ENCODE measurements at regions not wholly inside any gene's neighbourhood (a gene's known extent, or its start where the extent isn't known, plus 50 kb on each side); places are given as distances from the start of the nearest gene placed in this dataset.

- Histone ChIP-seq H3K36me3 (no peaks in the 10 kb centered on the region), H3K4me3 (no peak overlapping the region), H3K27ac (no peak overlapping the region), H3K4me1 (no peaks in the 10 kb centered on the region), H3K27me3 (no peaks in the 10 kb centered on the region), H3K9me3 (no peaks in the 10 kb centered on the region)
- TF ChIP-seq CTCF (IDR thresholded peaks at IDR 0.05), result no peak
- DNase-seq (ENCODE audit: low spot score in 2 of 2), result no peak
- intact Hi-C loops (cut with DNase I), result no loop called here
These were observed 368.2 kb downstream of the EPHA4 start for GRCh38 chr2:221203856-221204255.

- no peaks in the 10 kb centered on the region for H3K4me1 ChIP-seq
- H3K27me3 ChIP-seq, result no peaks in the 10 kb centered on the region
- no peaks in the 10 kb centered on the region for H3K36me3 ChIP-seq
- intact Hi-C loops (cut with DNase I), result no loop called here
- no peaks in the 10 kb centered on the region for H3K9me3 ChIP-seq
- no peak overlapping the region for H3K4me3 ChIP-seq
- TF ChIP-seq CTCF (IDR thresholded peaks at IDR 0.05), result no peak
- no peak overlapping the region for H3K27ac ChIP-seq
- no peak for DNase-seq (ENCODE audit: low spot score in 2 of 2)
These were observed 367.4 kb downstream of the EPHA4 start for GRCh38 chr2:221204699-221205098.

GRCh38 chr2:221205103-221205673 is 366.9 kb downstream of the EPHA4 start:
- no peaks in the 10 kb centered on the region for H3K27me3 ChIP-seq
- TF ChIP-seq CTCF (IDR thresholded peaks at IDR 0.05), result no peak
- intact Hi-C loops (cut with DNase I), result no loop called here
- no peak for DNase-seq (ENCODE audit: low spot score in 2 of 2)
- no peak overlapping the region for H3K27ac ChIP-seq
- H3K36me3 ChIP-seq, result no peaks in the 10 kb centered on the region
- H3K9me3 ChIP-seq, result no peaks in the 10 kb centered on the region
- H3K4me3 ChIP-seq, result no peak overlapping the region
- H3K4me1 ChIP-seq, result no peaks in the 10 kb centered on the region

GRCh38 chr2:221210686-221211085 is 361.4 kb downstream of the EPHA4 start:
- no peak for TF ChIP-seq CTCF (IDR thresholded peaks at IDR 0.05)
- Histone ChIP-seq H3K9me3 (no peaks in the 10 kb centered on the region), H3K27me3 (no peaks in the 10 kb centered on the region), H3K27ac (no peak overlapping the region), H3K4me1 (no peaks in the 10 kb centered on the region), H3K4me3 (no peak overlapping the region), H3K36me3 (no peaks in the 10 kb centered on the region)
- intact Hi-C loops (cut with DNase I), result no loop called here
- no peak for DNase-seq (ENCODE audit: low spot score in 2 of 2)

- Histone ChIP-seq H3K4me1 (no peaks in the 10 kb centered on the region), H3K27ac (no peak overlapping the region), H3K9me3 (no peaks in the 10 kb centered on the region), H3K4me3 (no peak overlapping the region), H3K36me3 (no peaks in the 10 kb centered on the region), H3K27me3 (no peaks in the 10 kb centered on the region)
- TF ChIP-seq CTCF (IDR thresholded peaks at IDR 0.05), result no peak
- DNase-seq (ENCODE audit: low spot score in 2 of 2), result no peak
- intact Hi-C loops (cut with DNase I), result no loop called here
These were observed 360.5 kb downstream of the EPHA4 start for GRCh38 chr2:221211653-221212052.

GRCh38 chr2:221212105-221212504 is 360.0 kb downstream of the EPHA4 start:
- H3K27me3 ChIP-seq, result no peaks in the 10 kb centered on the region
- no peaks in the 10 kb centered on the region for H3K36me3 ChIP-seq
- H3K27ac ChIP-seq, result no peak overlapping the region
- no peaks in the 10 kb centered on the region for H3K9me3 ChIP-seq
- intact Hi-C loops (cut with DNase I), result no loop called here
- no peak overlapping the region for H3K4me3 ChIP-seq
- no peak for DNase-seq (ENCODE audit: low spot score in 2 of 2)
- no peak for TF ChIP-seq CTCF (IDR thresholded peaks at IDR 0.05)
- H3K4me1 ChIP-seq, result no peaks in the 10 kb centered on the region

All from ascending aorta (tissue), 2 donors.